ENCODE measurements at regions not wholly inside any gene's neighbourhood (a gene's known extent, or its start where the extent isn't known, plus 50 kb on each side); places are given as distances from the start of the nearest gene placed in this dataset.
A peak's percentile ranks its signal among the peaks of the same experiment; 100 is the strongest.

- POLR2A ChIA-PET, result interaction anchor here (0.5 to 3.3 kb wide), 2 partner anchors 11 to 60 kb away, joined by 4 to 46 read pairs; no protein-coding TSS in a partner anchor
- no peak for DNase-seq
- peaks cover 52 to 72% of the 10 kb centered on the region in 2 donors for H3K4me1 ChIP-seq (ENCODE audit: control insufficient read depth in 2 of 2, insufficient read depth in 2 of 2, low read length in 2 of 2)
- 89% methylated on average over 12 of the region's 15 CpGs for WGBS (ENCODE audit: insufficient coverage)
- no peak overlapping the region for H3K4me3 ChIP-seq (ENCODE audit: control extremely low read depth in 1 of 5, extremely low read depth in 1 of 5, insufficient read depth in 1 of 5, low read depth in 2 of 5, low read length in 4 of 5)
- H3K4me1 Mint-ChIP-seq, result peaks cover 76% of the 10 kb centered on the region
- no peak overlapping the region for H3K27ac ChIP-seq (ENCODE audit: low read length in 2 of 2)
- CTCF ChIA-PET, result interaction anchor here (0.7 to 2.7 kb wide), 4 partner anchors 8 to 77 kb away, joined by 3 to 37 read pairs (median 4); no protein-coding TSS in a partner anchor
- no peak overlapping the region for H3K4me2 ChIP-seq (replicated peaks; ENCODE audit: low read depth, low read length, poor library complexity, severe bottlenecking)
- no peak for ATAC-seq (ENCODE audit: low read depth)
- H3K27ac Mint-ChIP-seq, result peak overlapping the region; percentile 94
- H3K9me3 ChIP-seq (ENCODE audit: control extremely low read depth in 1 of 3, control insufficient read depth in 2 of 3, insufficient read depth in 1 of 3, low read length in 2 of 3), result peaks cover 0 to 3% (median 0%) of the 10 kb centered on the region in 3 donors
- no peak overlapping the region for H2AFZ ChIP-seq (ENCODE audit: insufficient read depth, low read depth, low read length, poor library complexity, severe bottlenecking)
- intact Hi-C loops (cut with micrococcal nuclease), result loop anchor here (5.0 kb wide), 1 partner anchor 37 kb away; no protein-coding TSS in a partner anchor
- H3K9ac ChIP-seq (ENCODE audit: low read length), result no peak overlapping the region
- H3K36me3 ChIP-seq (replicated peaks in 1 of 2; ENCODE audit: control extremely low read depth in 1 of 2, control insufficient read depth in 1 of 2, extremely low read depth in 1 of 2, insufficient read depth in 2 of 2, low read length in 1 of 2), result no peaks in the 10 kb centered on the region
- H3K27me3 Mint-ChIP-seq, result no peaks in the 10 kb centered on the region
- no peaks in the 10 kb centered on the region for H3K27me3 ChIP-seq (replicated peaks in 1 of 4; ENCODE audit: control extremely low read depth in 1 of 4, control insufficient read depth in 3 of 4, insufficient read depth in 4 of 4, low read length in 3 of 4)
- H3K79me2 ChIP-seq (ENCODE audit: control insufficient read depth, insufficient read depth, low read length), result no peaks in the 10 kb centered on the region
- H4K20me1 ChIP-seq (ENCODE audit: control insufficient read depth, insufficient read depth, low read length, poor library complexity, severe bottlenecking), result no peaks in the 10 kb centered on the region
- no peaks in the 10 kb centered on the region for H3K9me3 Mint-ChIP-seq (ENCODE audit: insufficient read depth)
- TF ChIP-seq CTCF (IDR thresholded peaks at IDR 0.05) (no peak), EZH2 (IDR thresholded peaks at IDR 0.05; ENCODE audit: borderline replicate concordance, insufficient read depth, low read depth, low read length, poor library complexity, severe bottlenecking) (no peak)
- no peak overlapping the region for H3K4me3 Mint-ChIP-seq
Observed at GRCh38 chr1:25024615-25025350, 94.7 kb upstream of the RUNX3 start.

GRCh38 chr1:25023826-25024225 lies 93.8 kb upstream of the RUNX3 start:
- Histone ChIP-seq H3K9me3 (ENCODE audit: control extremely low read depth in 1 of 3, control insufficient read depth in 2 of 3, insufficient read depth in 1 of 3, low read length in 2 of 3) (peaks cover 0 to 3% (median 0%) of the 10 kb centered on the region in 3 donors), H2AFZ (ENCODE audit: insufficient read depth, low read depth, low read length, poor library complexity, severe bottlenecking) (no peak overlapping the region), H3K27me3 (replicated peaks in 1 of 4; ENCODE audit: control extremely low read depth in 1 of 4, control insufficient read depth in 3 of 4, insufficient read depth in 4 of 4, low read length in 3 of 4) (no peaks in the 10 kb centered on the region), H3K36me3 (replicated peaks in 1 of 2; ENCODE audit: control extremely low read depth in 1 of 2, control insufficient read depth in 1 of 2, extremely low read depth in 1 of 2, insufficient read depth in 2 of 2, low read length in 1 of 2) (no peaks in the 10 kb centered on the region), H4K20me1 (ENCODE audit: control insufficient read depth, insufficient read depth, low read length, poor library complexity, severe bottlenecking) (no peaks in the 10 kb centered on the region), H3K4me3 (ENCODE audit: control extremely low read depth in 1 of 5, extremely low read depth in 1 of 5, insufficient read depth in 1 of 5, low read depth in 2 of 5, low read length in 4 of 5) (no peak overlapping the region), H3K27ac (ENCODE audit: low read length in 2 of 2) (peak overlapping the region; percentile 32 to 97), H3K4me2 (replicated peaks; ENCODE audit: low read depth, low read length, poor library complexity, severe bottlenecking) (no peak overlapping the region), H3K79me2 (ENCODE audit: control insufficient read depth, insufficient read depth, low read length) (no peaks in the 10 kb centered on the region), H3K4me1 (ENCODE audit: control insufficient read depth in 2 of 2, insufficient read depth in 2 of 2, low read length in 2 of 2) (peaks cover 52 to 72% of the 10 kb centered on the region in 2 donors), H3K9ac (ENCODE audit: low read length) (no peak overlapping the region)
- DNase-seq, result no peak
- H3K9me3 Mint-ChIP-seq (ENCODE audit: insufficient read depth), result no peaks in the 10 kb centered on the region
- peak overlapping the region; percentile 94 for H3K27ac Mint-ChIP-seq
- TF ChIP-seq EZH2 (IDR thresholded peaks at IDR 0.05; ENCODE audit: borderline replicate concordance, insufficient read depth, low read depth, low read length, poor library complexity, severe bottlenecking), result no peak
- no peak for TF ChIP-seq CTCF (IDR thresholded peaks at IDR 0.05)
- no peaks in the 10 kb centered on the region for H3K27me3 Mint-ChIP-seq
- peaks cover 76% of the 10 kb centered on the region for H3K4me1 Mint-ChIP-seq
- ATAC-seq (ENCODE audit: low read depth), result no peak
- ChIA-PET POLR2A (interaction anchor here (0.6 to 3.3 kb wide), 7 partner anchors 8 to 97 kb away, joined by 3 to 46 read pairs (median 9); partner anchors contain the start of gene RUNX3), CTCF (interaction anchor here (1.0 to 2.7 kb wide), 5 partner anchors 9 to 95 kb away, joined by 3 to 38 read pairs (median 32); partner anchors contain the start of gene RUNX3)
- WGBS (ENCODE audit: insufficient coverage), result 98% methylated on average over 5 of the region's 5 CpGs
- peak overlapping the region; percentile 78 for H3K4me3 Mint-ChIP-seq
- intact Hi-C loops (cut with micrococcal nuclease), result loop anchor here (2.0 to 5.0 kb wide), 2 partner anchors 37 to 67 kb away; no protein-coding TSS in a partner anchor
